Daoy (cell line): ENCODE measurements at regions not wholly inside any gene's neighbourhood (a gene's known extent, or its start where the extent isn't known, plus 50 kb on each side); places are given as distances from the start of the nearest gene placed in this dataset.

Source experiments
- DNase-seq: peaks from one replicate; pipeline ENCODE4 v3.0.0-alpha.2; 2015; ENCODE audit warnings: low read depth

- no peak for DNase-seq
Measured at GRCh38 chr13:107477772-107478379, 737.5 kb downstream of the LIG4 start.

DNA sequence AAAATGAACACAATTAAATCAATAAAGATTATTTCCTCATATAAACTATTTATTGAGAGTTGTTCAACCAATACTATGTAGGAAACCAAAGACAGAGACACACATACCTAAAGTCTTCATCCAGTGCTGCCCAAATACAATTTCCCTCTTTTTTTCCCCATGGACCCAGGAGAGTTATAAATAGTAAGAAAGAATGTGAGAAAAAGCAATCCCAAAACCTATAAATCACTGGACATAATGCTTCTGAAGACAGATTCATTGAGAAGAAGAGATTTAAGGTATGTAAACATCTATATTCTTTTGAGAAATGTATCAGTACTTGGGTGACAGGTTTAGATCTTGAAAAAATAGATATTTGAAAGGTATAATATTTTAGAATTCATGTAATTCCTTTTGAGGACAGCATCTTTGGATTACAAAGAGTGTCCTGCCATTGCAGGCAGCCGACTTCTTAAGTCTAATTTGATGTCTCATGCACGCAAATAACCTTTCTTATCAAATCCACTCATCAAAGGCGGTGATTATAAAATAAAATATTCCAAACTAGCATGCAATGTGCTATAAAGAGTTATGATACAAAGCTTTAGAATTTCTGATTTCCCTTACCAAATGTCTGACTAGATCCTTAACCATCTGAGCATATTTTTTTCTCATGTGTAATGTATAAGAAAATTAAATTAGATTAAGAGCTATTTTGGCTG is 739.4 kb downstream of the LIG4 start:
- DNase-seq = no peak

DNA sequence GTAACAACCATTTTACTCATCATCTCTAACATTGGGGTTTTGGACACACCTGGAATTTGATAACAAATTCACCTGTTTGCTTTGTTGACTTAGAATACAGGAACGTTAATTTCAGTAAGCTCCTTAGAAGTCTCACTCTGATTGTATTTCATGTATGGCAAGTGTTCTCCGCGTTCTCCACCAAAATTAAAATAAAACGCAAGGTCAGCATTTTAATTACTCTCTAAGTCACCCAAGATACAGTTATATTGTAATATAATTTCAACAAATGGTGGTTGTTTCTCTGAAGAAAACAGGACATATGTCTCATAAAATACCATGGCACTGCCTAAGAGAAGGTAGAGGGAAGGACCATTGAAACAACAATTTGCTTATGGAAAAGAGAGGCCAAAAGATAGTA is 742.1 kb downstream of the LIG4 start:
- DNase-seq = no peak

- DNase-seq = peak; percentile 54
Measured at GRCh38 chr13:107466326-107467099, 748.8 kb downstream of the LIG4 start.

- DNase-seq = no peak
Measured at GRCh38 chr13:107462501-107462900, 752.8 kb downstream of the LIG4 start.

- no peak for DNase-seq
Measured at GRCh38 chr13:107461751-107462150, 753.6 kb downstream of the LIG4 start.

- peak; percentile 24 for DNase-seq
Measured at GRCh38 chr13:107459430-107459829, 755.9 kb downstream of the LIG4 start.

GRCh38 chr13:107458269-107458668 is 757.1 kb downstream of the LIG4 start:
- no peak for DNase-seq

DNA sequence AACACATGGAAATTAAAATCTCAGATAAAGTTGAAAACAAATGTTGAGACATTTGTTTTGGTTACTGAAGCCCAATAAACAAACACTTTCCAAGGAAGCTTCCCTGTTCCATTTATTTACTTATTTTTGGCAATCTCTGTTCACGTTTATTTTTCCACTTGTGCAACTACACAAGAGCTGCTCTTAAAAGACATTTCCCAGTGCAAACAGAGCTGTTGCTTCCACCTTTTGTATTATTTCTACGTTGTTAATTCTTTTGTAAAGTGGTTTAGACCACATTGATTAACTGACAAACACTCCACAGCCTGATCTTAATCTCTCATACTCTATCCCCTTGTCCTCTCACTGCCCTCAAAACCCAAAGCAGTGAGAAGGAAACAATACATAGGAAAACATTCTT is 757.6 kb downstream of the LIG4 start:
- no peak for DNase-seq

GRCh38 chr13:107456431-107456830 is 758.9 kb downstream of the LIG4 start:
- DNase-seq = no peak

GRCh38 chr13:107452833-107453232 is 762.5 kb downstream of the LIG4 start:
- no peak for DNase-seq

DNA sequence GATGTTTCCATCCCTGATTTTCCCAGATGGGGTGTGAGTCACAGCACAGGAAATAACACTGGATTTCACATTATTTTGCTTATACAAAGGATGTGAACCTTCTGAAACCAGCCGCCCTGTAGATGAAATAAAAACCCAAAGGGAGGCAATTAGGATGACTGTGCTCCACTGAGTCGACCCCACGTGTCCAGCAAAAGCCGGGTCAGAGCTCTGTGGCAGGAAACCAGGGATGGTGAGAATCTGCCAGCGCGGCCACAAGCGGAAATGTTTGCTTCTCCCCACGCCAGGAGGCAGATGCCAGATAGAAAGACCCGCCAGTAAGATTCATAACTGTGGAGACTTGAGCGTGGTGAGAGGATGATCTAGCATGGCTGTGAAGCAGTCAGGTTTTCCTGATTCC is 764.4 kb downstream of the LIG4 start:
- peak; percentile 96 for DNase-seq

- peak; percentile 48 for DNase-seq
Measured at GRCh38 chr13:107450431-107450830, 764.9 kb downstream of the LIG4 start.

GRCh38 chr13:107447591-107447990 is 767.7 kb downstream of the LIG4 start:
- no peak for DNase-seq

DNA sequence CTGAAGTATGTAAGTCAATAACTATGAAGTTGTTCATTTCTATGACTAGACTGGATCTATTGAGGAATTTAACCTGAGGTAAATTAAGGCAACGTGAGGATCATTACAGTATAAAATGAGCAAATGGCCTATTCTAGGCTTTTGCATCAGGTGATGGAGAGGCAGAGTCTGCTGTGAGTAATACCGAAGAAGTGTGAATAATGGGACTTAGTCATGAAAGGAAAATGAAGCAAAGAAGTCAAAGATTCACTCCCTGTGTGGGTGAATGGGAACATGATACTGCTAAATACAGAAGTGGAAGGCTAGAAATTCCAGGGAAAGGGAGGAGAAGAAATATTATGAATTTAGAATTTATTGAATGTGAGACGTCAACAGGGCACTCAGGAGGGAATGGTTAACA is 774.1 kb downstream of the LIG4 start:
- DNase-seq = peak; percentile 66

DNA sequence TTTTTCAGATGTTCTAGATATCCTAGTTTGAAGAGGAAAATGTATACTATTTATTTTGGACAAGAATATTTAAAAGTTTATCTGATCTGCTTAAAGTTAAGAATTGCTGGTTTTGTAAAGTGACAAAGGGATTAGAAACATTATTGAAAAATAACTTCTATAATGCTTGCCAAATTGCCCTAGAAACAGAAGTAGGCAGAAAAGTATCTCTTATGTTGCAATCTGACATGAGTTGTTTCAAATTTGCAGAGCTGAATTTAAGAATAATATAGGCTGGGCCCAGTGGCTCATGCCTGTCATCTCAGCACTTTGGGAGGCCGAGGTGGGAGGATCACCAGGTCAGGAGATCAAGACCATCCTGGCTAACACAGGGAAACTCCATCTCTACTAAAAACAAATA is 777.1 kb downstream of the LIG4 start:
- DNase-seq = no peak

DNA sequence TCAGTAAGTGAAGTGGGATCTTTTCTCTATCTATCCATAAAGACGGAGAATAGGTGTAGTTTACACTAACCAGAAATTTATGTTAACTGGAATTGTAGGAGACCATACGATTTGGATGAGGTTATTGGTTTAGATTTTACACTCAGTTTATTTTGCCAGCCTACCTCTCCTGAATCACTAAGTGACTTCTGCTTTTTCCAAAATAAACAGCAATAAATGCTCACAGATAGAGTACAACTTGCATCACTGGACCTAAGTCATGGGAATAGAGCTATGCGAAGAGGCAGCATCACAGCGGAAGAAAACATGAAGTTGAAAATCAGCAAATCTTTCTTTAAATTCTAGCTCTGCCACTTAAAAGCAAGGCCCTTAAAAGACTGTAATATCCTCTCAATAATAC is 781.0 kb downstream of the LIG4 start:
- DNase-seq = no peak

DNA sequence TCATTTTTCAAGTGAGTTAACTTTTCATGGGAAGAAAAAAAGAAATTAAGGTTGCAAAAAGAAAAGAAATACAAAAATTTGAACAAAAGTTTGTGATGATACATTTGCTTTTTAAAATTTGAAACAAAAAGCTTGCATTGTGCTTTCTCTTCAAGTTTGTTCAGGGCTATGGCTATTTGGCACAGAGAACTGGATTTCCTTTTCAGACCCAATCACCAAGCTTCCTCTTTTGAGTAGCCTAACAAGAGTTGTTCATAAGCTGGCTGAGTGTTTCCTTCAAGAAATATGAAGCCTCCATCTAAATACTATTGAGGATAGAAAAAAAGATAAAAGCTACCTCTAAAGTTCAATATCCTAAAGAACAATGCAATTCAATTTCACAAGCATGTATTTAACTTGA is 787.8 kb downstream of the LIG4 start:
- no peak for DNase-seq

GRCh38 chr13:107422421-107422820 is 792.9 kb downstream of the LIG4 start:
- DNase-seq = no peak

GRCh38 chr13:107421951-107422350 is 793.4 kb downstream of the LIG4 start:
- no peak for DNase-seq

- DNase-seq = peak; percentile 25
Measured at GRCh38 chr13:107421028-107421427, 794.3 kb downstream of the LIG4 start.

DNA sequence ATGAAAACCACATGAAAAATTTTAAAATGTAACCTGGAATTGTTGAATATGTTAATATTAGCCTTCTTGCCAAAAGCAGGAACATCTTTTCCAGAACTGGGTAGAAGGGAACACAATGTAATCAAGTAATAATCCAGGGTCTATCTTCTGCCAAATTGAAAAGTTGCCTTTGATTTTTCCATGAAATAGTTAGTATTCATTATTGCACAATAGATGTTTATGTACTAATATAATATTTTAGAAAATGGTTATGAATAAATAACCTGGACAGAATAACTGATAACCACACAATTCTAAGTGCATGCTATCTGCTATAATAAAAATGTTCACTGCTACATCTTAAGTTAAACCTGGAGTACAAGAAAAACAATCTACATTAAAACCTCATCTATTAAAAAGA is 802.3 kb downstream of the LIG4 start:
- no peak for DNase-seq

DNA sequence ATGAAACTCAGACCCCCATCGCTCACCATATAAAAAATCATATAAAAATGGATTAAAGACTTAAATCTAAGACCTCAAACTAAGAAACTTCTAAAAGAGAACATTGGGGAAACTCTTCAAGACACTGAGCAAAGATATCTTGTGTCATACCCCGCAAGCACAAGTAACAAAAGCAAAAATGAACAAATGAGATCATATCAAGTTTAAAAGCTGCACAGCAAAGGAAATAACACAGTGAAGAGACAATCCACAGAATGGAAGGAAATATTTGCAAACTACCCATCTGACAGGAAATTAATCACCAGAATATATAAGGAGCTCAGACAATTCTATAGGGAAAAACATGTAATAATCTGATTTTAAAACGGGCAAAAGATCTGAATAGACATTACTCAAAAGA is 808.3 kb downstream of the LIG4 start:
- DNase-seq = no peak
